Cardiac septum (tissue), 1 donor: ENCODE measurements at regions not wholly inside any gene's neighbourhood (a gene's known extent, or its start where the extent isn't known, plus 50 kb on each side); places are given as distances from the start of the nearest gene placed in this dataset.

ENCODE experiments used
- DNase-seq: peaks from one replicate; pipeline ENCODE4 v3.0.0-alpha.2; 2020; ENCODE audit warnings: low spot score
- intact Hi-C: fragments of 100-400 bp; cut with DNase I; formaldehyde crosslinking; loops from one replicate; pipeline ENCODE4 v1.14.0; 2022
- donor health status: DM: no; HTN: no; CAD: no.

DNA sequence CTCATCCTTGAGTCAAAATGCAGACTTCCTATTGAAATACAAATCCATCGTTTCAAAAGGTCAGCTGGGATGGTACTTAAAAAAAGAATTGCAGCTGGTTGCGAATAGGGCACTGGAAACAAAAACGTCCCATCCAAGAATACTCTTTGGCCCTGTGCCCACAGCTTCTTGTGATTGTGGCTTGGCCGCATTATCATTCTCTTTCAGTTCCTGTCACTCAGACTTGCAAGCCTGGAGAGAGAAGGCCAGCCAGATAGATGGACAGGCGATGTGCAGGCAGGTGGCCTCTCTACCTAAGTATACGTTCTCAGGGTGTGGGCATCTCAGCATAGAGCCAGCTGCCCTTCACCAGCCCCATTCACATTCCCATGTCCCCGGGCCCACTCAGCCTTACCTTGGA is 208.5 kb upstream of the ZNF536 start:
- peak; percentile 26 for DNase-seq
- intact Hi-C loops = loop anchor here (5.0 kb wide), 1 partner anchor 91 kb away; no protein-coding TSS in a partner anchor

DNA sequence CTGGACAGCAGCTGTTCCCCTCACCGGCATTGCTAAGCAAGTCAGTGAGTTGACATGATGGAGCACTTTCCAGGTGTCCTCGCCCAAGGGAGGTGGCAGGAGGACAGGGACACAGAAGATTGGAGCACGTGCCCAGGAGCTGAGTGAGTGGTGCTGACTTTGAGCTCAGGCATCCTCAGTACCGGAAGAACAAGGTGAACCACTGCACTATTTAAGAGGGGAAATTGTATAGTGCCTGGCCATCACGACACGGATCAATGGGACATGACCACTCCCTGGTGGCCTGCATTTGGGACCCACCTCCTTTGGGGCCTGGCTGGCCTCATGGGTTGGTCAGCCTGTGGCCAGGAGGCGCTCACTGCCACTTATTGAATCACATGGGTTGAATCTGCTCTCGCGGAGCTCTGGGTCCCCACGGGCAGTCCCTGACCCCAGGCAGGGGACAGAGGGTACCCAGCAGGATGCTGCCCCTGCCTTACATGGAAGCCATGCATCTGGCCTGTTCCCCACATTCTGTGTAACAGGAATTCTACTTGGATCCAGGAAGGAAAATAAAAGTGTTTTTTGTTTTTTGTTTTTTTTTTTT is 206.9 kb upstream of the ZNF536 start:
- DNase-seq = peak; percentile 61
- intact Hi-C loops = no loop called here

DNA sequence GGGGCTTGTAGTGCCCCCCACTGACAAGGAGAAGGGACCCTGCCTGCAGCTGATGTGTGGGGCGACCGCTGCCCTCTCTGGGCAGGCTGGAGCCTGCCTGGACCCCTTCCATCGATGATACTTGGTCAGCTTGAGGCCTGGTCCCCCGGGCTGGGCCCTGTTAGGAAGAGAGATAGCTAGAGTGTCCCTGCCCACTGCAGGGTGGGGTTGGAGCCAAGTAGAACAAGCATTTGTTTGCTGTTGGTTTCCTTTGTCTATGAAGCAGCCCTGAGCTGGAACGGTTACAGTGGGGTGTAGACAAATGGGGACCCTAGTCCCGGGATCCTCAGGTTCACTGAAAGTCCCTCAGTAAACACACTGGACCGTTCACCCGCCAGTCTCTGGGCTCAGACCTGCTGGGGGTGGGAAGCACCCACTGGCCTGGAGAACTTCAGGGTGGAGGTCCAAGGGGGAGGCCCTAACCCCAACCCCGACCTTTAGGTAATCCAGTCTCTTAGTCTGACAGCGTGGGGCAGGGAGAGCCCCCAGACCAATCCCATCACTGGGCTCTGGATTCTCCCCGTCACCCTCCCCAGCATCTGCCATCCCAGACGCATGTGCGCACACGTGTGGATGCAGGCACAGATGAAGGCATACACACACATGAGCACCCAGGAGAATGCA is 204.8 kb upstream of the ZNF536 start:
- DNase-seq = peak; percentile 65
- intact Hi-C loops = no loop called here

DNA sequence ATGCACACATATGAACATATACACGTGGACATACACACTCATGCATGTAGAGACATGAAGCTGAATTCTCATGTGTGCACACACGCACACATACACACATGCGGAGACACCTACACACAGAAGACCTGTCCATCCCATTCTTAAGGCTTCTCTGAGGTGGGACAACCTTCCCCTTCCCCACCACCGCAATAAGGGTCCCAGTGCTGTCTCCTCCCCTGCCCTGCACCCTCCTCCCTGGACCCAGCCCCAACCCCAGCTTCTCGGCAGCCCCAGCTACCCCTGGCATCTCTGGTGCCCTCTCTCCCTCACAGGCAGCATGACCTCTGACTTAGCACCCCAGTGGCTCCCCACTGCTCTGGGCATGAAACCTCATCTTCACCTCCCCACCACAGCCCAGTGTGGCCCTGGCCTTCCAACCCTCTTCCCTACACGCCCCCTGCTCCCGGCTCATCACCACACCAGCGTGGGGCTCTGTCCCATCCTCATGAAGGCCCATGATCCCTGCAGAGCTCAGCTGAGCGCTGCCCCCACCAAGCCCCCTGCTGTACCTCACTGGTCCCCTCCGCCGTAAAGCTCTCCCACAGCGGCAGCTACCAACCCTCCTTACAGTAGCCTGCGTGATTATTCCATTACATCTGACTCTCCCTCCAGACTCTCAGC is 204.1 kb upstream of the ZNF536 start:
- intact Hi-C loops = no loop called here

DNA sequence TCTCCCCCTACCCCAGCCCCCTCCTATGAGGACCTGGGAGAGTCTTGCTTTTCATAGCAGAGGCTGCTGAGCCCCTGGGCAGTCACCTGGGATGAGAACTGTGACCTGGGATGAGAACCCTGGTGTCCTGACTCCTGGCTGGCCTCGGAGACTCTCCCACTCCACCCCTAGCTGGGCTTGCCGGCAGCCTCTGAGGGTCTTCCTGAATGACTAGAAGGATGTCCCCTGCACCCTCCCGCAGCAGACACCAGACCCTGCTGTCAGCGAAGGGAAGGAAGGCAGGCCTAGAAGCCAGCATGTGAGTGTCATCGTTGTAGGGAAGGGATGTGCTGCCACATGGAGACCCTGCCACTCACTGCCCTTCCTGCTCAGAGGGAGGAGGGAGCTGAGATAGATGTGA is 203.4 kb upstream of the ZNF536 start:
- intact Hi-C loops = no loop called here
- DNase-seq = peak; percentile 63

More for the DNA sequence above, 204.1 kb upstream of the ZNF536 start:
- DNase-seq = peak; percentile 51

DNA sequence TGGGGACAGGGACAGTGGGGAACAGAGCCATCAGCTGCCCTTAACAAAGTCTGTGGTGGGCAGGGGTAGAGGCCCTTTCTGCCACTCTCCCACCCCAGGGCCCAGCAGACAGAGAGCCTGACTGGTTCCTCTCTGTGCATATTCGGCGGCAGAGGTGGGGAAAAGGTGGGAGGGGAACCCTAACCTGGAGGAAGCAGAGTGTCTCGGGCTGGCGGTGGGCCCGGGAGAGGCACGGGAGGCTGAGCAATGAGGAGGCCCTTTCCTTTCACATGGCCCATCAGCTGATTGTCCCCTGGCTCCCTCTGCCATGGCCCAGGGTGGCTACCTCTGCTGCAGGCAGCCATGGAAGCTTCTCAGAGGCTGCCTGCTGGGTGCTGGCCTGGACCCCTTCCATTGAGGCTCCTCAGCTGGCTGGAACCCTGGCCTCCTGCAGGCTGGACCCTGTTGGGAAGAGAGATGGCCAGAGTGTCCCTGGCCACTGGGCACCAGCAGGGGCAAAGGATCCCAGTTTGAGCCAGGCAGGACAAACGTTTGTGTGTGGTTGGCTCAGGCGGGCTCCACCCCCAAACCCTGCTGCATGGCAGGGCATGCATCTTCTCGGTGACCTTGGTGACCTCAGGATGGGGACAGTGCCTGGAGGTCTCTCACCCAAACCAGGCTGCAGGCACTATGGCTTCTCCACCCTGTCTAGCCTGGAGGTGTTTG is 202.8 kb upstream of the ZNF536 start:
- peak; percentile 22 for DNase-seq
- intact Hi-C loops = no loop called here

DNA sequence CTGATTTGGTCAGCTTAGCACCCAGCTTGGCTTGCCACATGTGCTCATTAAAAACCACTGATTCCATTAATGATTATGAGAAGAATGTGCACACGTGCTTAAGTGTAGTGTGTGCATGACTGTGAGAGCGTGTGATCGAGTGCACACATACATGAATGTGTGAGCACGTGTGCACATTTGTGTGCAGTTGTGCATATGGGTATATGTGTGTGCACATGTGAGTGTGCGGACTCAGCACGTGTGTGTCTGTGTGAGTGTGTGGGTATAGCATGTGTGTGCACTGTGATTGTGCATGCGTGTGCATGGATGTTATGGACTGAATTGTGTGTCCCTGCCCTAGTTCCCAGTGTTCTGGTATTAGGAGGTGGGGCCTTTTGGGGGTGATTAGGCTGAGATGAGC is 202.1 kb upstream of the ZNF536 start:
- DNase-seq = no peak
- intact Hi-C loops = no loop called here

DNA sequence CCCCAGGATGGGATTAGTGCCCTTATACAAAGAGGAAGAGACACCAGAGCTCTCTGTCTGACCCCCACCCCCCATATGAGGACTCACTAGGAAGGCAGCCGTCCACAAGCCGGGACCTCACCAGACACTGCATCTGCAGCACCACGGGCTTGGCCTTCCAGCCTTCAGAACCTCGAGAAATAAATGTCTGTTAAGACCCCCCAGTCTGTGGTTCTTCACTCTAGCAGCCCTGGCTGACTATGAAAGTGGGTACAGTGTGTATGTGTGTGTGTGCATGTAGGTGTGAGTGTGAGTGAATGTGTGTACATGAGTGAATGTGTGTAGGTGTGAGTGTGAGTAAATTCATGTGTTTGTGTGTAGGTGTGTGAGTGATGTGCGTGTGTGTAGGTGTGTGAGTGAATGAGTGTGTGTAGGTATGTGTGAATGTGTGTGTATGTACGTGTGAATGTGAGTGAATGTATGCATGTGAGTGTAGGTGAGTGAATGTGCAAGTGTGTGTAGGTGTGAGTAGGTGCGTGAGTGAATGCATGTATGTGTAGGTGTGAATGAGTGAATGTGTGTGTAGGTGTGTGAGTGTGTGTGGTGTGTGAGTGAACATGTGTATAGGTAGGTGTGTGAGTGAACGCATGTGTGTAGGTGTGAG is 201.6 kb upstream of the ZNF536 start:
- intact Hi-C loops = no loop called here
- DNase-seq = no peak

DNA sequence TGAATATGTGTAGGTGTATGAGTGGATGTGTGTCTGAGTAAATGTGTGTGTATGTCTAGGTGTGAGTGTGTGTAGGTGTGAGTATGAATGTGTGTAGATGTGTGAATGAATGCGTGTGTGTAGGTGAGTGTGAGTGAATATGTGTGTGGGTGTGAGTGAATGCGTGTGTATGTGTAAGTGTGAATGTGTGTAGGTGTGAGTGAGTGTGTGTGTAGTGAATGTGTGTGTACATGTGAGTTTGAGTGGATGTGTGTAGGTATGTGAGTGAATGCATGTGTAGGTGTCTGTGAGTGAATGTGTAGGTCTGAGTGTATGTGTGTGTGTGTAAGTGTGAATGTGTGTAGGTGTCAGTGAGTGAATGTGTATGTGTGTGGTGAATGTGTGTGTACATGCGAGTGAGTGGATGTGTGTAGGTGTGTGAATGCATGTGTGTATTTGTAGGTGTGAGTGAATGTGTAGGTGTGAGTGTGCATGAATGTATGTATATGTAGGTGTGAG is 201.0 kb upstream of the ZNF536 start:
- DNase-seq = no peak
- intact Hi-C loops = no loop called here

DNA sequence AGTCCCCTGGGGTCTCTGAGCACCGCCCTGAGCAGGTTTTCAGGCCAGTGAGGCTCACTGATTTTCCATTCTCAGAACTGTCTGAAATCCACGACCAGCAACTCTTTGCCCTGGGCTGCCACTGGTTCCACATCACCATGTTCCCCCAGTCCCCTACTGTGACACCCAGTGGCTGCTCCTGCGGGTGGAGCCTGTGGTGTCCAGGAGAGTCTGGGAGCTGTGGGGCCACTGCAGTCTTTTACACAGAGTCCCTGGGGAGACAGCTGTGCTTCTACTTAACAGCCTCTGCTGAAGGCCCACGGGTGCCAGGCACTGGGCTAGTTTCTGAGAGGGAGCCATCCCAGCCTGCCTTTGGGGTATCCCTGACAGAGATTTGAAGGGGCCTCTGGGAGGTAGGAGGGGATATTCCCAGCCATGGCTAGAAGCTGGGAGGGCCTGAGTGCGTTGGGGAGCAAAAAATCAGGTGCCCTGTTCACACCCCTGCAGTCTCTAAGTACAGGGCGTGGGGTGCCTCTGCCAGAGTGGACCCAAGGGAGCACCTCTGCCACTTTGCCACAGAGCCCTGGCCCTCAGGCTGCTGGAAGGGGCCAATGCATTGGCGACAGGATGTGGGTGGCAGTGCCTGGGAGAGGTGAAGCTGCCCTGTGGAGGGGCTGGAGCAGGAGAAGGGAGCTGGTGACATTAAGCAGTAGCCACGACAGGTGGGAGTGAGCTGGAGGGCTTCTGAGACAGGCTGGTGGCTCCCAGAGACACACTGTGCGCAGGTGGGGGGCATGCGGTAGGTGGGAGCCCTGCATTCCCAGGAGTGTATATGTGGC is 200.2 kb upstream of the ZNF536 start:
- DNase-seq = no peak
- intact Hi-C loops = no loop called here

DNA sequence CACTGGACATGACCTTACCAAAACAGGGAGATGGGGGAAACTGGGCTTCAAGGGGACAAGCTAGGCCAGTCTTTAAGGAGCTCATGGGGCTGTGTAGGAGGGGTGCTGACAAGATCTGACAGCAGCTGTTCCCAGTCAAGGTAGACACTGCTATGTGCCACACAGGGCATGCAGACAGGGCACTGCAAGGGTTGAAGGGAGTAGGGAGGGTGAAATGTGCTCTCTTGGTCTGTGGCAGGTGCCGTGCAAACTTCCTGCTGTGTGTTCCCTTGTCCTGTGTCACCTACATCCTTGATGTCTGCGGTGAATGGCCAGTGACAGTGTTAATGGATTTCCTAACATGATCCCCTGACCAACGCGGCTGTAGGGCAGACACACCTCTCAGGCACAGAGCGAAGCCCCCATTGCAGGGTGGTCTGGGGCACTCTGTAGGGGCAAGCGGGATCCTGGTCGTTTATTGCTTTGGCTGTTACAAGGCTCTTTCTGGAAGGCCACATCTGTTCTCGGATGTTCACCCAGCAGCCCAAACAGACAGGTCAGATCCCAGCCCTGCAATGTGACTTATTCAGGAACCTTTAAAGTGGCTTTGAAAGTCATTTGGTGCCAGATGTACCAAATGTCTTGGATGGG is 199.5 kb upstream of the ZNF536 start:
- no peak for DNase-seq
- intact Hi-C loops = no loop called here

DNA sequence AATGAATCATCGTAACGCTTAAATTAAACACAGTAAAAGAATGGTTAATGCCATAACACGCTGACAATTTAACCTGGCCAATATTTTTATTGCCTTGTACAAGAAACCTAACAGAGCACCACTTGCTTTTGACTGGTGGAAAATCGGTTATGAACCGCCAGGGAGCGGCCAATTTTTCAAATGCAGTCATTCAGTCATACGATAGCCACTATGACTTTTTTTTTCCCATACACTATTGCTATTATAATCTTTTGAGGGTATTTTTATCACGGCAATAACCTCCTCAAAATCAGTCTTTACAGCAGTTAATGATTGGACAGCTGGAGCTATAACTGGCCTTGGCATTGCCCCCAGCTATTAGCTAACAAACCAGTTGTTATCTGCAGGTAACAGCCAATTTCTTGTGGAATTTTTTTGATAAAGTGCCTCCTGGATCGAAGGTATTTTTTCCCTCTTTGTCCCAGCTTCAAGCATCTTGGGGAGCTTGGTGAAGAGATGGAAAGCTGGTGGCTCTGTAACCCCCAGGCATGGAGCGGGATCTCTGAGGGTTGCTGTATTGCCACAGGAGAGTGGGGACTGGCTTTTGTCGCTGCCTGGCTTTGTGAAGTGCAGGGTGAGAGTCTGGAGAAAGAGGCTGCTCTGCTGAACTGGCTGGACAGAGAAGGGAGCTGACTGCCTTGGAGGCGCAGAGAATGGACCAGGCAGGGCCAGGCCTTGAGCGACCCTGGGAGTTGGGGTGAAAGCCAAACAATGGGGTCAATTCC is 198.4 kb upstream of the ZNF536 start:
- intact Hi-C loops = no loop called here

DNA sequence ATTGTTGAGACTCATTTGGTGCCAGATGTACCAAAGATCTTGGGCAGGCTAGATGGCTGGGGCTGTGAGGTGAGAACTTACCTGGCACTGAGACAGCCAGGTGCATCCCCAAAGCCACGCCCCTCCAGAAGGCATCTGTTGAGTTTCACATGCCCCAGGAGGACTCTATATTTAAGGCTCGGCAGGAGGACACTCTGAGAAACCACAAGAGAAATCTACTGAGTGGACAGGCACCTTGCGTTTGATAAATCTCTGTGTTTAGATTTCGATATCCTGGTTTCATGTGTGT is 197.9 kb upstream of the ZNF536 start:
- no peak for DNase-seq
- intact Hi-C loops = no loop called here

More for the DNA sequence above, 198.4 kb upstream of the ZNF536 start:
- no peak for DNase-seq

DNA sequence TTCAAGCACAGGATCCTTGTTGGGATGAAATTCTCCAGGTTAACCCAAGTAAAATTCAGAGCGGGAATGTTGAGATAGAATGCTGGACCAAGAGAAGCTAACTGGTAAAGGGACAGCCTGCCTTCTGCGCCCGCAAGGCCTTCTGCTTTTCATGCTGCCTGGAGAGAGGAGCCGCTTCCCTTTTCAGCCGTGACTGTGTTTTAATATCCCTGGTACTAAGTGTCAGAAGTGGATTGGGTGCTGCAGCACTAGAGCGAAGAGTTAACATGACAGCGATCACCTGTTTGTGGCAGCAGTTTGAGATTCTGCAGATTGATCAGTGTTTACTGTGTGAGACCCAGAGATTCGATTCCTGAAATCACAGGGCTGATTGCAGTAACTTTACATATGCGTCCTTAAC is 197.4 kb upstream of the ZNF536 start:
- intact Hi-C loops = no loop called here
- DNase-seq = no peak

DNA sequence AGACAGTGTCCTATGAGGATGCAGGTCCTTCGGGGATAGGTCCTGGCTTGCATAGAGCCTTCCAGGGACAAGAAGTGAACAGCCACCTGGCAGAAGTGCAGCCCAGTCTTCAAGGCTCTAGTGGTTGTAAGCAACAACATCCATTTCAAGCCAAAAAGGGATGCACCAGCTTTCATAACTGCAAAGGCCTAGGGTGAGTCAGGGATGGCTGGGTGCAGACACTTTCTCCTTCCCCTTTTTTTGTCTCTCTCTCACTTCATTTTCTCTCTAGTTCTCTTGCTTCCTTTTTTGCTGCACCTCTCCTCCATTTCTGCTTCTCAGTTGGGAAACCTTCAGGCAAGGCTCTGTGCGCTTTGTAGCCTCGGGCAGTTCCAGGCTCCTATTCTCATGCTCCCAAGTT is 196.2 kb upstream of the ZNF536 start:
- intact Hi-C loops = no loop called here
- DNase-seq = no peak

DNA sequence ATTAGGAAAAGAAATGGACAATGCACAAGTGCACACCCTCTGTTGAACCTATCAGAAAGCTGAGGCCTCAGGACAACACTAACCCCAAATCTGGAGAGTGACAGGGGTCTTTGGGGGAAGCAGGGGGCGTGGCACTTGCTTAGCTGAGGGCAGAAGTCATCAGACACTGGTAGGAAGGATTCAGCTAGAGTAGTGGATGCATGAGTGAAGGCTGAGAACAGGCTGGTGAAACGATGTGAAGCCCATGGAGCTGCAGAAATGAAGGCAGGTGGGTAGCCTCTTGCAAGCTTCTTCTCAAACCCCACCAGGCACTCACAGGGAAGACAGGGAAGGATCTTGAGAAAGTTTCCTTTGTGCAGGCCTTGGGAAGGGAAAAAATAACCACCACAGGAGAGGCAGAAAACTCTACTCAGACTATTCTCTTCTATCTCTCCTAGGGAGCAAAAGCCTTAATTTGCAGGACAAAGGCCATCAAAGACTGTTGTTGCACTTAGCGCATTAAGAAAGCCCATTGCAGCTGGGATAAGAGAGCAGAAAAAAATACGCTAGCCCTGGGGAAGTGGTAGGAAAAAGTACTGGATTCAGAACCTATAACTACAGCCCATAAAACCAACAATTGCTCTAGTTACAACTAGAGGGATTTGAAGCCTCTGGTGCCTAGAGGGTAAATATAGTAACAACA is 193.3 kb upstream of the ZNF536 start:
- DNase-seq = no peak
- intact Hi-C loops = no loop called here

DNA sequence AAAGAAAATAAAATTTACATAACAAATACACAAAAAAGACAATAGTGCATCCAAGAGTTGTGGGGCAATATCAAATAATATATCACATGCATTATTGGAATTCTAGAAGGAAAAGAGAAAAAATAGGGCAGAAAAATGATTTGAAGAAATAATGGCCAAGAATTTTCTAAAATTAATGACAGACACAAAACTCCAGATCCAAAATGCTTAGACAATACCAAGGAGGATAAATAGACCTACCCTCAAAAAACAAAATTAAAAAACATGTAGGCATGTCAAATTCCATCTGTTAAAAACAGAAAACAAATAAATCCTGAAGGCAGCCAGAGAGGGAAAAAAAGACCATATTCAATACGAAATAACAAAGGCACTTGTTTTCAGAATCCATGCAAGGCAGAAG is 191.5 kb upstream of the ZNF536 start:
- intact Hi-C loops = no loop called here
- DNase-seq = no peak
